HepG2 (cell line): ENCODE measurements at regions not wholly inside any gene's neighbourhood (a gene's known extent, or its start where the extent isn't known, plus 50 kb on each side); places are given as distances from the start of the nearest gene placed in this dataset.

Experiments used
- AFF4 ChIP-seq: sonication (generic); formaldehyde crosslinking; IDR thresholded peaks from 2 replicates; pipeline ENCODE4 v1.4.0; 2020; ENCODE audit warnings: missing genetic modification reagents
- BRCA1 ChIP-seq: sonication (generic); formaldehyde crosslinking; IDR thresholded peaks from 2 replicates; pipeline ENCODE4 v1.4.0; 2020; ENCODE audit warnings: missing genetic modification reagents
- MAFF ChIP-seq: IDR thresholded peaks from 2 replicates; pipeline ENCODE4 v1.6.1; 2011; ENCODE audit warnings: low read depth, low read length, improper control_type of control experiment
- PHF8 ChIP-seq: sonication (generic); formaldehyde crosslinking; IDR thresholded peaks from 2 replicates; pipeline ENCODE4 v1.5.0; 2020; ENCODE audit warnings: missing genetic modification reagents
- POLR2A ChIP-seq, 2 experiments: IDR thresholded peaks; 2 replicates each; pipeline ENCODE4 v1.6.1; 2011; ENCODE audit warnings: low read depth in 2 of 2, low read length in 2 of 2, mild to moderate bottlenecking in 1 of 2, moderate library complexity in 1 of 2; ENCODE audit not compliant: insufficient read depth in 1 of 2
- PRPF4 ChIP-seq: fragments of 200-400 bp; formaldehyde crosslinking; IDR thresholded peaks from 2 replicates; pipeline ENCODE4 v1.6.1; 2016; ENCODE audit warnings: low read length, low read depth; ENCODE audit not compliant: poor library complexity, severe bottlenecking
- TAF1 ChIP-seq: sonication (generic); formaldehyde crosslinking; IDR thresholded peaks from 2 replicates; pipeline ENCODE4 v1.4.0; 2020; ENCODE audit warnings: missing genetic modification reagents
- ZNF329 ChIP-seq: sonication (generic); formaldehyde crosslinking; IDR thresholded peaks from 2 replicates; pipeline ENCODE4 v1.9.0; 2021; ENCODE audit warnings: low read depth, mild to moderate bottlenecking, missing genetic modification reagents
- ZNF513 ChIP-seq: sonication (generic); formaldehyde crosslinking; conservative IDR thresholded peaks from 2 replicates; pipeline ENCODE4 v1.5.0; 2020; ENCODE audit warnings: missing genetic modification reagents
- ZNF616 ChIP-seq: sonication (generic); formaldehyde crosslinking; IDR thresholded peaks from 2 replicates; pipeline ENCODE4 v1.5.0; 2020; ENCODE audit warnings: low read depth, mild to moderate bottlenecking, missing genetic modification reagents

GRCh38 chr7:15967551-15967950 is 281.1 kb upstream of the MEOX2 start:
- TF ChIP-seq ZNF513 (CRISPR knock-in tag) = no peak
- no peak for TF ChIP-seq PHF8
- TF ChIP-seq TAF1 (CRISPR knock-in tag) = no peak
- TF ChIP-seq POLR2A (IDR thresholded peaks at IDR 0.05; ENCODE audit: insufficient read depth in 1 of 2, low read depth in 2 of 2, low read length in 2 of 2) = no peak
- TF ChIP-seq ZNF616 = no peak
- TF ChIP-seq ZNF329 (CRISPR knock-in tag) = no peak
- no peak for TF ChIP-seq MAFF
- no peak for TF ChIP-seq BRCA1 (CRISPR knock-in tag)
- no peak for TF ChIP-seq PRPF4
- TF ChIP-seq AFF4 (CRISPR knock-in tag) = no peak
